SK-N-MC (cell line): ENCODE measurements at regions not wholly inside any gene's neighbourhood (a gene's known extent, or its start where the extent isn't known, plus 50 kb on each side); places are given as distances from the start of the nearest gene placed in this dataset.

ENCODE experiments used
- EZH2 ChIP-seq: fragments of 200-600 bp; sonication (generic); IDR thresholded peaks from one replicate; pipeline ENCODE4 v1.6.1; 2017; ENCODE audit warnings: antibody characterized with exemption
- FOXP2 ChIP-seq: optimal IDR thresholded peaks from 2 replicates; pipeline ENCODE3; 2011; ENCODE audit warnings: mild to moderate bottlenecking, moderate library complexity; ENCODE audit not compliant: insufficient read depth; ENCODE audit errors: extremely low read length, control extremely low read depth
- POLR2AphosphoS5 ChIP-seq: IDR thresholded peaks from 2 replicates; pipeline ENCODE4 v1.6.1; 2012; ENCODE audit warnings: mild to moderate bottlenecking, low read depth, low read length, borderline replicate concordance

DNA sequence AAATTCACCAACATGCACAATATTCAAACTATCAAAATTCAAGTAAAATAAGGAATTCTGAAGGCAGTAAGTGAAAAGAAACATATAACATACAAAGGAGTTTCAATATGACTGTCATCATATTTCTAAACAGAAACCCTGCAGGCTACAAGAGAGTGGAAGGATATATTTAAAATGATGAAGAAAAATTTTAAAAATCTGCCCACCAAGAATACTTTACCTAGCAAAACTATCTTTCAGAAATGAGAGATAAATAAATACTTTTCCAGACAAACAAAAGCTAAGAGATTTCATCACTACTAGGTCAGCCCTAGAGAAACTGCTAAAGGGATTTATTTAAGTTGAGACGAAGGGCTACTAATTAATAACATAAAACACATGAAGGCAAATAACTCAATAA lies 73.8 kb upstream of the MANEA start:
- no peak for TF ChIP-seq POLR2AphosphoS5
- no peak for TF ChIP-seq EZH2
- no peak for TF ChIP-seq FOXP2
